Liver (tissue), 8 donors: ENCODE measurements at regions not wholly inside any gene's neighbourhood (a gene's known extent, or its start where the extent isn't known, plus 50 kb on each side); places are given as distances from the start of the nearest gene placed in this dataset.

Experiments used
- DNase-seq: peaks from one replicate; pipeline ENCODE4 v3.0.0-alpha.2; 2017; ENCODE audit warnings: low spot score
- H3K27ac ChIP-seq, 2 donors: one replicate each; pipeline ENCODE4 v1.7.0; 2013; ENCODE audit warnings: inconsistent platforms in 2 of 2, low read length in 2 of 2, control low read depth in 1 of 2, low read depth in 1 of 2, mild to moderate bottlenecking in 1 of 2
- H3K27me3 ChIP-seq, 4 donors: one replicate each; pipeline versions ENCODE4 v1.6.1 to v1.7.0; 2013; ENCODE audit warnings: low read length in 3 of 4, inconsistent platforms in 1 of 4, mild to moderate bottlenecking in 1 of 4, moderate library complexity in 1 of 4; ENCODE audit not compliant: control insufficient read depth in 4 of 4, insufficient read depth in 4 of 4
- H3K36me3 ChIP-seq, 4 donors: one replicate each; pipeline versions ENCODE4 v1.6.1 to v1.7.0; 2013; ENCODE audit warnings: low read length in 3 of 4, mild to moderate bottlenecking in 3 of 4, low read depth in 1 of 4, moderate library complexity in 1 of 4; ENCODE audit not compliant: control insufficient read depth in 4 of 4, insufficient read depth in 3 of 4
- H3K4me1 ChIP-seq, 4 donors: one replicate each; pipeline versions ENCODE4 v1.6.1 to v1.7.0; 2013; ENCODE audit warnings: low read length in 3 of 4, mild to moderate bottlenecking in 3 of 4, moderate library complexity in 1 of 4; ENCODE audit not compliant: control insufficient read depth in 4 of 4, insufficient read depth in 4 of 4
- H3K4me3 ChIP-seq, 3 donors: one replicate each; pipeline versions ENCODE4 v1.6.1 to v1.7.0; 2013; ENCODE audit warnings: low read length in 3 of 3, control low read depth in 1 of 3, low read depth in 1 of 3, mild to moderate bottlenecking in 1 of 3
- H3K9ac ChIP-seq, 2 donors: one replicate each; pipeline ENCODE4 v1.7.0; 2013; ENCODE audit warnings: low read length in 2 of 2, mild to moderate bottlenecking in 2 of 2, moderate library complexity in 2 of 2, control low read depth in 1 of 2, low read depth in 1 of 2
- H3K9me3 ChIP-seq, 4 donors: one replicate each; pipeline versions ENCODE4 v1.6.1 to v1.7.0; 2013; ENCODE audit warnings: low read length in 3 of 4; ENCODE audit not compliant: control insufficient read depth in 4 of 4
- EGR1 ChIP-seq, 2 donors: IDR thresholded peaks; 2 replicates each; pipeline ENCODE4 v1.6.1; 2016 to 2018; ENCODE audit warnings: antibody characterized with exemption in 2 of 2, low read depth in 2 of 2
- FOXA1 ChIP-seq: IDR thresholded peaks from 2 replicates; pipeline ENCODE4 v1.6.1; 2016; ENCODE audit warnings: antibody characterized with exemption
- FOXA2 ChIP-seq: IDR thresholded peaks from 2 replicates; pipeline ENCODE4 v1.6.1; 2016; ENCODE audit warnings: antibody characterized with exemption
- GABPA ChIP-seq, 2 donors: IDR thresholded peaks in 1 of 2; conservative IDR thresholded peaks in 1 of 2; 2 replicates each; pipeline ENCODE4 v1.6.1; 2016; ENCODE audit warnings: antibody characterized with exemption in 2 of 2, mild to moderate bottlenecking in 1 of 2, moderate library complexity in 1 of 2
- HNF4G ChIP-seq: IDR thresholded peaks from 2 replicates; pipeline ENCODE4 v1.6.1; 2016; ENCODE audit warnings: antibody characterized with exemption
- JUND ChIP-seq, 2 donors: IDR thresholded peaks; 2 replicates each; pipeline ENCODE4 v1.6.1; 2016; ENCODE audit warnings: antibody characterized with exemption in 2 of 2
- NR2F2 ChIP-seq: IDR thresholded peaks from 2 replicates; pipeline ENCODE4 v1.6.1; 2016; ENCODE audit warnings: antibody characterized with exemption
- RAD21 ChIP-seq, 2 donors: IDR thresholded peaks; 2 replicates each; pipeline ENCODE4 v1.6.1; 2016; ENCODE audit warnings: antibody characterized with exemption in 2 of 2, mild to moderate bottlenecking in 2 of 2
- RXRA ChIP-seq, 2 donors: IDR thresholded peaks; 2 replicates each; pipeline ENCODE4 v1.6.1; 2017 to 2018; ENCODE audit warnings: antibody characterized with exemption in 2 of 2, mild to moderate bottlenecking in 1 of 2
- SP1 ChIP-seq: IDR thresholded peaks from 2 replicates; pipeline ENCODE4 v1.6.1; 2018; ENCODE audit warnings: antibody characterized with exemption, mild to moderate bottlenecking
- TAF1 ChIP-seq: conservative IDR thresholded peaks from 2 replicates; pipeline ENCODE4 v1.6.1; 2016; ENCODE audit warnings: antibody characterized with exemption, mild to moderate bottlenecking
- YY1 ChIP-seq: IDR thresholded peaks from 2 replicates; pipeline ENCODE4 v1.6.1; 2016; ENCODE audit warnings: antibody characterized with exemption, mild to moderate bottlenecking
- WGBS: extraction: QIAGEN DNeasy Blood & Tissue Kit; methylation state at CpG from one replicate; pipeline ENCODE4 v1.1.7; 2013; 5-methylcytosine and 5-hydroxymethylcytosine counted together
- TF ChIP-seq, protein P1 (sequence below): IDR thresholded peaks from 2 replicates; pipeline ENCODE4 v1.6.1; 2016; ENCODE audit warnings: antibody characterized with exemption, mild to moderate bottlenecking
- TF ChIP-seq, protein P2 (sequence below): IDR thresholded peaks from 2 replicates; pipeline ENCODE4 v1.6.1; 2016; ENCODE audit warnings: antibody characterized with exemption
- TF ChIP-seq, protein P3 (sequence below): IDR thresholded peaks from 2 replicates; pipeline ENCODE4 v1.6.1; 2016; ENCODE audit warnings: antibody characterized with exemption
- TF ChIP-seq, protein P4 (sequence below): fragments of 150-350 bp; IDR thresholded peaks from 2 replicates; pipeline ENCODE4 v1.5.1; 2017; ENCODE audit warnings: improper control_type of control experiment, low read depth, low read length; ENCODE audit not compliant: missing input control
- donor health status: healthy.
- donor health status: healthy.
- donor health status: healthy.
- donor health status: healthy.
- donor health status: healthy.

DNA sequence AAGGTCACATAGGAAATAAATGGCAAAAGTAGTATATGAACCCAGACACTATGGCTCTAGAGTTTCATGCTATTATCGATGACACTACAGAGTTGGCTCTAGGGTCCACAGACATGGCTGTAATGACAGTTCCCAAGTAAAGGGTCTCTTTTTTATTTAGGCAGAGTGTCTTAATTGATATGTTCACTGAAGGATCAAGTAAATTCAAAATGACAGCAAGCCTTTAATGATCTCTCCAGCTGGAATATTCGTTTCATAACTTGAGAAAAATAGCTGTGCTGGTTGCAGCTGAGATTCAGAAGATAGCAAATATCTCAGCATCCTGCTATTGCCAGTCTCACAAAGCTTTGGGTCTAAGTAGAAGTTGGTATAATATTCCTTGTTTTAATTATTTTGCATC, 333.6 kb upstream of the MAGI2 start:
- Histone ChIP-seq H3K4me1 (no peaks in the 10 kb centered on the region), H3K4me3 (no peak overlapping the region), H3K9me3 (peaks cover 0 to 3% (median 0%) of the 10 kb centered on the region in 4 donors), H3K36me3 (no peaks in the 10 kb centered on the region), H3K9ac (no peak overlapping the region), H3K27ac (no peak overlapping the region), H3K27me3 (no peaks in the 10 kb centered on the region)
- WGBS, result 63% methylated on average over 2 of the region's 2 CpGs
- DNase-seq, result no peak
- TF ChIP-seq SP1, result no peak

DNA sequence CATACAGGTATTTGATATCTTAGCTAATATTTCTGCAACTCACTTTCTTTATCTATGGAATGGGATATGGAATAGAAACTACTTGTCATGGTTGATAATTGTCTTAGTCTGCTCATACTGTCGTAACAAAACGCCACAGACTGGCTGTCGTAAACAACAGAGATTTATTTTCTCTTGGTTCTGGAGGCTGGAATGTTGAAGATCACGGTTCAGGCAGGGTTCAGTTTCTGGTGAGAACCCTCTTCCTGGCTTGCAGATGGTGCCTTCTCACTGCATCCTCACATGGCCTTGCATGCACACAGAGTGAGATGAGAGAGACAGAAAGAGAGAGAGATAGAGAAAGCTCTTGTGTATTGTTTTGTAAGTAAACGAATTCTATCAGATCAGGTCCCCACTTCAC, 332.7 kb upstream of the MAGI2 start:
- Histone ChIP-seq H3K27me3 (no peaks in the 10 kb centered on the region), H3K9ac (no peak overlapping the region)
- TF ChIP-seq, protein P1, sequence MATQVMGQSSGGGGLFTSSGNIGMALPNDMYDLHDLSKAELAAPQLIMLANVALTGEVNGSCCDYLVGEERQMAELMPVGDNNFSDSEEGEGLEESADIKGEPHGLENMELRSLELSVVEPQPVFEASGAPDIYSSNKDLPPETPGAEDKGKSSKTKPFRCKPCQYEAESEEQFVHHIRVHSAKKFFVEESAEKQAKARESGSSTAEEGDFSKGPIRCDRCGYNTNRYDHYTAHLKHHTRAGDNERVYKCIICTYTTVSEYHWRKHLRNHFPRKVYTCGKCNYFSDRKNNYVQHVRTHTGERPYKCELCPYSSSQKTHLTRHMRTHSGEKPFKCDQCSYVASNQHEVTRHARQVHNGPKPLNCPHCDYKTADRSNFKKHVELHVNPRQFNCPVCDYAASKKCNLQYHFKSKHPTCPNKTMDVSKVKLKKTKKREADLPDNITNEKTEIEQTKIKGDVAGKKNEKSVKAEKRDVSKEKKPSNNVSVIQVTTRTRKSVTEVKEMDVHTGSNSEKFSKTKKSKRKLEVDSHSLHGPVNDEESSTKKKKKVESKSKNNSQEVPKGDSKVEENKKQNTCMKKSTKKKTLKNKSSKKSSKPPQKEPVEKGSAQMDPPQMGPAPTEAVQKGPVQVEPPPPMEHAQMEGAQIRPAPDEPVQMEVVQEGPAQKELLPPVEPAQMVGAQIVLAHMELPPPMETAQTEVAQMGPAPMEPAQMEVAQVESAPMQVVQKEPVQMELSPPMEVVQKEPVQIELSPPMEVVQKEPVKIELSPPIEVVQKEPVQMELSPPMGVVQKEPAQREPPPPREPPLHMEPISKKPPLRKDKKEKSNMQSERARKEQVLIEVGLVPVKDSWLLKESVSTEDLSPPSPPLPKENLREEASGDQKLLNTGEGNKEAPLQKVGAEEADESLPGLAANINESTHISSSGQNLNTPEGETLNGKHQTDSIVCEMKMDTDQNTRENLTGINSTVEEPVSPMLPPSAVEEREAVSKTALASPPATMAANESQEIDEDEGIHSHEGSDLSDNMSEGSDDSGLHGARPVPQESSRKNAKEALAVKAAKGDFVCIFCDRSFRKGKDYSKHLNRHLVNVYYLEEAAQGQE, result no peak

DNA sequence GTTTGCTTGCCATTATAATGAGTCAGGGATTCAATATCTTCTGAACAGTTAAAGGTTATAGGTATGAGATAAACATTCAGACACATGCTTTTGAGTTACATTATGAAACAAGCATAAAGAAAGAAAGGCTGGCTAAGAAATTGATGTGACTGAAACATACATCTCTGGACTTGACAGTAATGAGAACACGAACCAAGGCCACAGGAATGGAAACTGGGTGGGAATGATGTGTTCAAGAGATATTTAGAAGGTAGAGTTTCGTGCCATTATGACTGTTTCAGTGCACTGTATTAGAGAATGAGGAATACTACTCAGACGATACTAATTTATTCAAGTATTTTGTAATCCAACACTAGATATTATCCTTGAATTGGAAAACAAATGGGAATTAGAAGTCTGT, 332.1 kb upstream of the MAGI2 start:
- WGBS, result 74% methylated on average over 3 of the region's 3 CpGs
- no peak for DNase-seq

More for the DNA sequence above, 332.7 kb upstream of the MAGI2 start:
- 64% methylated on average over 5 of the region's 5 CpGs for WGBS
- Histone ChIP-seq H3K36me3 (no peaks in the 10 kb centered on the region), H3K9me3 (peaks cover 0 to 3% (median 0%) of the 10 kb centered on the region in 4 donors), H3K4me3 (no peak overlapping the region), H3K27ac (no peak overlapping the region), H3K4me1 (no peaks in the 10 kb centered on the region)
- DNase-seq, result no peak

DNA sequence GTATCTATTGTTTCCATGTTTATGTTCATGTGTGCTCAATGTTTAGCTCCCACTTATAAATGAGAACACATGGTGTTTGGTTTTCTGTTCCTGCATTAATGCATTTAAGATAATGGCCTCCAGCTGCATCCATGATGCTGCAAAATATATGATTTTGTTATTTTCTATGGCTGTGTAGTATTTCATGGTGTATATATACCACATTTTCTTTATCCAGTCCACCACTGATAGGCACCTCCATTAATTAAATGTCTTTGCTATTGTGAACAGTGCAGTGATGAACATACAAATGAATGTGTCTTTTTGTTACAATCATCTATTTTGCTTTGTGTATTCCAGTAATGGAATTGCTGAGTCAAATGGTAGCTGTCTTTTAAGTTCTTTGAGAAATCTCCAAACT, 329.4 kb upstream of the MAGI2 start:
- peaks cover 0 to 3% (median 0%) of the 10 kb centered on the region in 4 donors for H3K9me3 ChIP-seq
- no peaks in the 10 kb centered on the region for H3K4me1 ChIP-seq
- H3K9ac ChIP-seq, result no peak overlapping the region
- no peak overlapping the region for H3K27ac ChIP-seq
- no peaks in the 10 kb centered on the region for H3K27me3 ChIP-seq
- H3K36me3 ChIP-seq, result no peaks in the 10 kb centered on the region
- no peak overlapping the region for H3K4me3 ChIP-seq
- TF ChIP-seq EGR1 (IDR thresholded peaks at IDR 0.05; ENCODE audit: low read depth in 2 of 2) (no peak), YY1 (no peak), JUND (IDR thresholded peaks at IDR 0.05) (no peak), FOXA2 (no peak), RAD21 (IDR thresholded peaks at IDR 0.05) (no peak), FOXA1 (no peak), NR2F2 (no peak), RXRA (IDR thresholded peaks at IDR 0.05) (no peak), TAF1 (no peak)
- TF ChIP-seq, protein P2, sequence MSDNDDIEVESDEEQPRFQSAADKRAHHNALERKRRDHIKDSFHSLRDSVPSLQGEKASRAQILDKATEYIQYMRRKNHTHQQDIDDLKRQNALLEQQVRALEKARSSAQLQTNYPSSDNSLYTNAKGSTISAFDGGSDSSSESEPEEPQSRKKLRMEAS, result no peak
- TF ChIP-seq, protein P3, sequence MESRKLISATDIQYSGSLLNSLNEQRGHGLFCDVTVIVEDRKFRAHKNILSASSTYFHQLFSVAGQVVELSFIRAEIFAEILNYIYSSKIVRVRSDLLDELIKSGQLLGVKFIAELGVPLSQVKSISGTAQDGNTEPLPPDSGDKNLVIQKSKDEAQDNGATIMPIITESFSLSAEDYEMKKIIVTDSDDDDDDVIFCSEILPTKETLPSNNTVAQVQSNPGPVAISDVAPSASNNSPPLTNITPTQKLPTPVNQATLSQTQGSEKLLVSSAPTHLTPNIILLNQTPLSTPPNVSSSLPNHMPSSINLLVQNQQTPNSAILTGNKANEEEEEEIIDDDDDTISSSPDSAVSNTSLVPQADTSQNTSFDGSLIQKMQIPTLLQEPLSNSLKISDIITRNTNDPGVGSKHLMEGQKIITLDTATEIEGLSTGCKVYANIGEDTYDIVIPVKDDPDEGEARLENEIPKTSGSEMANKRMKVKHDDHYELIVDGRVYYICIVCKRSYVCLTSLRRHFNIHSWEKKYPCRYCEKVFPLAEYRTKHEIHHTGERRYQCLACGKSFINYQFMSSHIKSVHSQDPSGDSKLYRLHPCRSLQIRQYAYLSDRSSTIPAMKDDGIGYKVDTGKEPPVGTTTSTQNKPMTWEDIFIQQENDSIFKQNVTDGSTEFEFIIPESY, result no peak
- TF ChIP-seq, protein P4, sequence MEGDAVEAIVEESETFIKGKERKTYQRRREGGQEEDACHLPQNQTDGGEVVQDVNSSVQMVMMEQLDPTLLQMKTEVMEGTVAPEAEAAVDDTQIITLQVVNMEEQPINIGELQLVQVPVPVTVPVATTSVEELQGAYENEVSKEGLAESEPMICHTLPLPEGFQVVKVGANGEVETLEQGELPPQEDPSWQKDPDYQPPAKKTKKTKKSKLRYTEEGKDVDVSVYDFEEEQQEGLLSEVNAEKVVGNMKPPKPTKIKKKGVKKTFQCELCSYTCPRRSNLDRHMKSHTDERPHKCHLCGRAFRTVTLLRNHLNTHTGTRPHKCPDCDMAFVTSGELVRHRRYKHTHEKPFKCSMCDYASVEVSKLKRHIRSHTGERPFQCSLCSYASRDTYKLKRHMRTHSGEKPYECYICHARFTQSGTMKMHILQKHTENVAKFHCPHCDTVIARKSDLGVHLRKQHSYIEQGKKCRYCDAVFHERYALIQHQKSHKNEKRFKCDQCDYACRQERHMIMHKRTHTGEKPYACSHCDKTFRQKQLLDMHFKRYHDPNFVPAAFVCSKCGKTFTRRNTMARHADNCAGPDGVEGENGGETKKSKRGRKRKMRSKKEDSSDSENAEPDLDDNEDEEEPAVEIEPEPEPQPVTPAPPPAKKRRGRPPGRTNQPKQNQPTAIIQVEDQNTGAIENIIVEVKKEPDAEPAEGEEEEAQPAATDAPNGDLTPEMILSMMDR, result no peak
- DNase-seq, result no peak

More for the DNA sequence above, 332.1 kb upstream of the MAGI2 start:
- H3K27ac ChIP-seq, result no peak overlapping the region
- peaks cover 0 to 3% (median 0%) of the 10 kb centered on the region in 4 donors for H3K9me3 ChIP-seq
- no peaks in the 10 kb centered on the region for H3K36me3 ChIP-seq
- no peaks in the 10 kb centered on the region for H3K4me1 ChIP-seq
- no peak overlapping the region for H3K4me3 ChIP-seq
- no peaks in the 10 kb centered on the region for H3K27me3 ChIP-seq
- no peak for TF ChIP-seq RAD21 (IDR thresholded peaks at IDR 0.05)
- TF ChIP-seq GABPA (IDR thresholded peaks at IDR 0.05 in 1 of 2, conservative IDR thresholded peaks at IDR 0.05 in 1 of 2), result no peak
- no peak for TF ChIP-seq TAF1
- TF ChIP-seq FOXA2, result no peak
- no peak for TF ChIP-seq HNF4G
- no peak overlapping the region for H3K9ac ChIP-seq
